Suprapubic skin (tissue), 4 donors: ENCODE measurements at regions not wholly inside any gene's neighbourhood (a gene's known extent, or its start where the extent isn't known, plus 50 kb on each side); places are given as distances from the start of the nearest gene placed in this dataset.

Experiments used
- CTCF ChIP-seq, 2 donors: fragments of 200-600 bp in 1 of 2; fragments of 450-650 bp in 1 of 2; sonication (generic) in 1 of 2; IDR thresholded peaks; one replicate each; pipeline ENCODE4 v1.5.1; 2016 to 2019; ENCODE audit warnings: antibody characterized with exemption in 2 of 2, mild to moderate bottlenecking in 1 of 2, moderate library complexity in 1 of 2
- POLR2A ChIP-seq, 2 donors: fragments of 450-650 bp; IDR thresholded peaks; one replicate each; pipeline ENCODE4 v1.6.1; 2017; ENCODE audit warnings: antibody characterized with exemption in 2 of 2, mild to moderate bottlenecking in 2 of 2, moderate library complexity in 2 of 2
- POLR2AphosphoS5 ChIP-seq, 3 donors: sonication (generic); formaldehyde crosslinking; IDR thresholded peaks; one replicate each; pipeline ENCODE4 v1.6.1; 2017; ENCODE audit warnings: antibody characterized with exemption in 3 of 3

- TF ChIP-seq POLR2AphosphoS5 (IDR thresholded peaks at IDR 0.05): no peak
- no peak for TF ChIP-seq CTCF (IDR thresholded peaks at IDR 0.05)
- TF ChIP-seq POLR2A (IDR thresholded peaks at IDR 0.05): no peak
These were observed 306.6 kb upstream of the TENM4 start for GRCh38 chr11:79747406-79747805.
